ENCODE measurements at regions not wholly inside any gene's neighbourhood (a gene's known extent, or its start where the extent isn't known, plus 50 kb on each side); places are given as distances from the start of the nearest gene placed in this dataset.

- FAIRE-seq, result no peak
- DNase-seq (ENCODE audit: insufficient read length, low spot score), result no peak
Observed at GRCh38 chr5:2575871-2576270, 175.6 kb downstream of the IRX2 start.

- no peak for DNase-seq (ENCODE audit: insufficient read length, low spot score)
- FAIRE-seq, result no peak
Observed at GRCh38 chr5:2575292-2575691, 176.2 kb downstream of the IRX2 start.

- FAIRE-seq (no peak), DNase-seq (ENCODE audit: insufficient read length, low spot score) (no peak)
Observed at GRCh38 chr5:2574155-2574554, 177.3 kb downstream of the IRX2 start.

GRCh38 chr5:2570586-2570985 lies 180.9 kb downstream of the IRX2 start:
- DNase-seq (ENCODE audit: insufficient read length, low spot score) (no peak), FAIRE-seq (no peak)

GRCh38 chr5:2569774-2570542 lies 181.5 kb downstream of the IRX2 start:
- DNase-seq (ENCODE audit: insufficient read length, low spot score) (no peak), FAIRE-seq (no peak)

- FAIRE-seq, result no peak
- DNase-seq (ENCODE audit: insufficient read length, low spot score), result no peak
Observed at GRCh38 chr5:2569176-2569575, 182.3 kb downstream of the IRX2 start.

GRCh38 chr5:2566284-2566683 lies 185.2 kb downstream of the IRX2 start:
- DNase-seq (ENCODE audit: insufficient read length, low spot score) (no peak), FAIRE-seq (no peak)

GRCh38 chr5:2565147-2565546 lies 186.3 kb downstream of the IRX2 start:
- FAIRE-seq, result no peak

GRCh38 chr5:2563046-2563445 lies 188.4 kb downstream of the IRX2 start:
- FAIRE-seq (no peak), DNase-seq (ENCODE audit: insufficient read length, low spot score) (no peak)

More at GRCh38 chr5:2565147-2565546, 186.3 kb downstream of the IRX2 start:
- no peak for DNase-seq (ENCODE audit: insufficient read length, low spot score)

GRCh38 chr5:2562036-2562435 lies 189.4 kb downstream of the IRX2 start:
- DNase-seq (ENCODE audit: insufficient read length, low spot score) (no peak), FAIRE-seq (peak; percentile 20)

GRCh38 chr5:2560435-2560834 lies 191.0 kb downstream of the IRX2 start:
- no peak for DNase-seq (ENCODE audit: insufficient read length, low spot score)
- no peak for FAIRE-seq

- DNase-seq (ENCODE audit: insufficient read length, low spot score) (no peak), FAIRE-seq (no peak)
Observed at GRCh38 chr5:2557435-2557834, 194.0 kb downstream of the IRX2 start.

- DNase-seq (ENCODE audit: insufficient read length, low spot score) (no peak), FAIRE-seq (no peak)
Observed at GRCh38 chr5:2556375-2556966, 195.0 kb downstream of the IRX2 start.

GRCh38 chr5:2553611-2554010 lies 197.9 kb downstream of the IRX2 start:
- DNase-seq (ENCODE audit: insufficient read length, low spot score) (no peak), FAIRE-seq (no peak)

GRCh38 chr5:2550509-2550908 lies 201.0 kb downstream of the IRX2 start:
- FAIRE-seq, result no peak
- DNase-seq (ENCODE audit: insufficient read length, low spot score), result no peak

GRCh38 chr5:2549900-2550299 lies 201.6 kb downstream of the IRX2 start:
- DNase-seq (ENCODE audit: insufficient read length, low spot score) (no peak), FAIRE-seq (no peak)

GRCh38 chr5:2549354-2549753 lies 202.1 kb downstream of the IRX2 start:
- no peak for FAIRE-seq
- DNase-seq (ENCODE audit: insufficient read length, low spot score), result no peak

- no peak for DNase-seq (ENCODE audit: insufficient read length, low spot score)
- no peak for FAIRE-seq
Observed at GRCh38 chr5:2546938-2547337, 204.5 kb downstream of the IRX2 start.

- FAIRE-seq, result no peak
Observed at GRCh38 chr5:2544003-2544402, 207.5 kb downstream of the IRX2 start.

GRCh38 chr5:2542821-2543220 lies 208.7 kb downstream of the IRX2 start:
- no peak for DNase-seq (ENCODE audit: insufficient read length, low spot score)
- FAIRE-seq, result no peak

More at GRCh38 chr5:2544003-2544402, 207.5 kb downstream of the IRX2 start:
- no peak for DNase-seq (ENCODE audit: insufficient read length, low spot score)

GRCh38 chr5:2542026-2542425 lies 209.5 kb downstream of the IRX2 start:
- FAIRE-seq (no peak), DNase-seq (ENCODE audit: insufficient read length, low spot score) (no peak)

- no peak for DNase-seq (ENCODE audit: insufficient read length, low spot score)
- FAIRE-seq, result no peak
Observed at GRCh38 chr5:2538169-2538568, 213.3 kb downstream of the IRX2 start.
